Panc1 (cell line): ENCODE measurements at regions not wholly inside any gene's neighbourhood (a gene's known extent, or its start where the extent isn't known, plus 50 kb on each side); places are given as distances from the start of the nearest gene placed in this dataset.

Source experiments
- ATAC-seq: fragments of 200-7000 bp; cut with Tn5 transposase; 2 replicates; pipeline ENCODE4 v1.9.1; 2020; ENCODE audit warnings: mild to moderate bottlenecking, moderate library complexity
- BruUV-seq: library from RNA; stranded (reverse); fragments of 400-500 nt; replicated peaks from 2 replicates; lab custom pipeline; 2021; lab: Mats Ljungman, UMichigan
- CTCF ChIA-PET: fragments of 300-600 bp; sonication (Branson Sonifier 250); formaldehyde crosslinking; loops from one replicate; lab custom pipeline; 2022; ENCODE audit warnings: antibody characterized with exemption; lab: Charles Lee
- POLR2A ChIA-PET: fragments of 300-600 bp; sonication (Branson Sonifier 250); formaldehyde crosslinking; loops from one replicate; lab custom pipeline; 2022; ENCODE audit warnings: antibody characterized with exemption; lab: Charles Lee
- DNase-seq: peaks from one replicate; pipeline ENCODE4 v3.0.0-alpha.2; 2010; ENCODE audit warnings: low read depth, low spot score
- H3K27ac ChIP-seq: 2 replicates; pipeline ENCODE4 v1.5.1; 2011; ENCODE audit warnings: mild to moderate bottlenecking, low read length, inconsistent platforms
- H3K27me3 ChIP-seq: fragments of 200-500 bp; sonication (Bioruptor generic); 2 replicates; pipeline ENCODE4 v1.6.0; 2014; ENCODE audit warnings: low read length, inconsistent platforms; ENCODE audit not compliant: control insufficient read depth, insufficient read depth
- H3K36me3 ChIP-seq: fragments of 200-500 bp; sonication (Bioruptor generic); 2 replicates; pipeline ENCODE4 v1.5.1; 2014; ENCODE audit warnings: inconsistent platforms, mild to moderate bottlenecking, low read length, moderate library complexity; ENCODE audit not compliant: control insufficient read depth, insufficient read depth
- H3K4me1 ChIP-seq: 2 replicates; pipeline ENCODE4 v1.5.1; 2011; ENCODE audit warnings: inconsistent platforms, mild to moderate bottlenecking, low read length, moderate library complexity; ENCODE audit not compliant: control insufficient read depth, insufficient read depth
- H3K4me3 ChIP-seq, 2 experiments: 2 replicates each; pipeline ENCODE4 v1.5.1; 2011 to 2012; ENCODE audit warnings: low read depth in 2 of 2, low read length in 2 of 2, mild to moderate bottlenecking in 2 of 2, inconsistent platforms in 1 of 2, moderate library complexity in 1 of 2
- H3K9me3 ChIP-seq: fragments of 200-500 bp; sonication (Bioruptor generic); 2 replicates; pipeline ENCODE4 v1.5.1; 2014; ENCODE audit warnings: low read depth, mild to moderate bottlenecking, inconsistent platforms, low read length, moderate library complexity; ENCODE audit not compliant: control insufficient read depth, insufficient read depth
- CTCF ChIP-seq: fragments of 450-650 bp; IDR thresholded peaks from 2 replicates; pipeline ENCODE4 v1.5.1; 2017; ENCODE audit warnings: mild to moderate bottlenecking
- POLR2AphosphoS5 ChIP-seq: IDR thresholded peaks from 2 replicates; pipeline ENCODE4 v1.6.1; 2012; ENCODE audit warnings: mild to moderate bottlenecking, low read depth, low read length, moderate library complexity
- REST ChIP-seq, 2 experiments: IDR thresholded peaks; 2 replicates each; pipeline ENCODE4 v1.6.1; 2011 to 2012; ENCODE audit warnings: low read depth in 2 of 2, control low read depth in 1 of 2, low read length in 1 of 2, mild to moderate bottlenecking in 1 of 2, moderate library complexity in 1 of 2; ENCODE audit not compliant: insufficient read depth in 1 of 2
- SIN3A ChIP-seq: IDR thresholded peaks from 2 replicates; pipeline ENCODE4 v1.6.1; 2012; ENCODE audit warnings: low read depth, mild to moderate bottlenecking, low read length, moderate library complexity, borderline replicate concordance; ENCODE audit not compliant: insufficient read depth
- TCF7L2 ChIP-seq: IDR thresholded peaks from 2 replicates; pipeline ENCODE4 v1.6.1; 2011; ENCODE audit warnings: mild to moderate bottlenecking, low read depth, low read length, inconsistent platforms
- in situ Hi-C: cut with HindIII; loops from 2 replicates; pipeline ENCODE4 v1.10.0; 2016; ENCODE audit warnings: low sequenced_read_pairs, low pct_unique_long_range_greater_than_20kb
- intact Hi-C: fragments of 100-400 bp; cut with micrococcal nuclease; formaldehyde crosslinking; loops from one replicate; pipeline ENCODE4 v1.10.0; 2022; ENCODE audit not compliant: unreplicated experiment

- Histone ChIP-seq H3K4me3 (no peak overlapping the region), H3K4me1 (no peaks in the 10 kb centered on the region), H3K27me3 (no peaks in the 10 kb centered on the region), H3K9me3 (no peaks in the 10 kb centered on the region; the same call in 1 of the 2 replicates), H3K27ac (no peak overlapping the region), H3K36me3 (no peaks in the 10 kb centered on the region)
- TF ChIP-seq SIN3A (no peak), REST (IDR thresholded peaks at IDR 0.05; ENCODE audit: insufficient read depth in 1 of 2, low read depth in 2 of 2, low read length in 1 of 2) (no peak), CTCF (no peak), POLR2AphosphoS5 (no peak), TCF7L2 (no peak)
- intact Hi-C loops (no loop called here), in situ Hi-C loops (no loop called here)
- ChIA-PET POLR2A (no interaction called here), CTCF (no interaction called here)
- no peak for ATAC-seq
- DNase-seq, result no peak
- BruUV-seq, result no TSS peak
Measured at GRCh38 chr19:28523619-28524018, 689.3 kb downstream of the UQCRFS1 start.

- ATAC-seq (no peak), DNase-seq (no peak)
- H3K27ac ChIP-seq, result no peak overlapping the region
- CTCF ChIA-PET, result no interaction called here
- POLR2A ChIA-PET, result no interaction called here
- no peaks in the 10 kb centered on the region for H3K36me3 ChIP-seq
- in situ Hi-C loops (no loop called here), intact Hi-C loops (no loop called here)
- BruUV-seq, result no TSS peak
- no peak for TF ChIP-seq POLR2AphosphoS5
- no peak for TF ChIP-seq CTCF
- TF ChIP-seq REST (IDR thresholded peaks at IDR 0.05; ENCODE audit: insufficient read depth in 1 of 2, low read depth in 2 of 2, low read length in 1 of 2), result no peak
- no peak for TF ChIP-seq TCF7L2
- TF ChIP-seq SIN3A, result no peak
- H3K9me3 ChIP-seq, result no peaks in the 10 kb centered on the region; the same call in 1 of the 2 replicates
- no peaks in the 10 kb centered on the region for H3K27me3 ChIP-seq
- no peak overlapping the region for H3K4me3 ChIP-seq
- no peaks in the 10 kb centered on the region for H3K4me1 ChIP-seq
Measured at GRCh38 chr19:28522545-28522922, 690.4 kb downstream of the UQCRFS1 start.
